NOMO-1 treated with DMSO at 0.1 percent for 48 hours (cell line): ENCODE measurements at regions not wholly inside any gene's neighbourhood (a gene's known extent, or its start where the extent isn't known, plus 50 kb on each side); places are given as distances from the start of the nearest gene placed in this dataset.
"Not testable (repeated sequence)": the region's sequence is repeated elsewhere in the genome, so short reads cannot be mapped to it uniquely, and the experiment has no call there.

Experiments used
- DNase-seq: peaks from one replicate; lab custom pipeline; 2025; ENCODE audit not compliant: unreplicated experiment; lab: John Stamatoyannopoulos, UW

DNA sequence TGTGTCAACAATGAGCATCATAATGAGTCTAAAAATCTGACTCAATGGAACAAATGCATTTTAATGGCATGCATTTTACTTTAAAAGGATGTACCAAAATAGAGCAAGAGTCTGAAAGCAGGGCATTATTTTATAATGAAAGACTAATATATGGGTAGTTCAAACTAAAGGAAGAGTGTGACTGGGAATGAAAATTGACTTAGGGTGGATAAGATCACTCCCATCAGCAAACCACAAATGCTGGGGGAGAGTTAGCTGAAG lies 114.7 kb downstream of the SOX4 start:
- DNase-seq = no peak

DNA sequence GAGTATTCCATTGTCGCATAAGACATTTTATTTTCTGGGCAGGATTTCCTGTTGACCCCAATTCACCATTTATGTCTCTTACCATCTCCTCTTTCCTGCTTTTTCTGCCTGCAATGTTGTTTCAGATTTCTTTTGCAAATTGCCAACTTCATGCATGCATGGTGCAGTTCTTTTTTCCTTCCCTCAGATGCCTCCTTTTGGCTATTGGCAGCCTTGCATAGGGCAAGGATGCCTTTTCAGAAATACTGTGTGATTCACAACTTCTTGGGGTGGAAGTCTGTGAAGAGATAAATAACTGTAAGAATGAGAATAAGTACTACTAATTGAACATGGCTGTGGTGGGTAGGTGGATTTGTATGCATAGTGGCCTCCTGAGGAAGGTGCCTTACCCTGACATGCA lies 116.7 kb downstream of the SOX4 start:
- DNase-seq = no peak

DNA sequence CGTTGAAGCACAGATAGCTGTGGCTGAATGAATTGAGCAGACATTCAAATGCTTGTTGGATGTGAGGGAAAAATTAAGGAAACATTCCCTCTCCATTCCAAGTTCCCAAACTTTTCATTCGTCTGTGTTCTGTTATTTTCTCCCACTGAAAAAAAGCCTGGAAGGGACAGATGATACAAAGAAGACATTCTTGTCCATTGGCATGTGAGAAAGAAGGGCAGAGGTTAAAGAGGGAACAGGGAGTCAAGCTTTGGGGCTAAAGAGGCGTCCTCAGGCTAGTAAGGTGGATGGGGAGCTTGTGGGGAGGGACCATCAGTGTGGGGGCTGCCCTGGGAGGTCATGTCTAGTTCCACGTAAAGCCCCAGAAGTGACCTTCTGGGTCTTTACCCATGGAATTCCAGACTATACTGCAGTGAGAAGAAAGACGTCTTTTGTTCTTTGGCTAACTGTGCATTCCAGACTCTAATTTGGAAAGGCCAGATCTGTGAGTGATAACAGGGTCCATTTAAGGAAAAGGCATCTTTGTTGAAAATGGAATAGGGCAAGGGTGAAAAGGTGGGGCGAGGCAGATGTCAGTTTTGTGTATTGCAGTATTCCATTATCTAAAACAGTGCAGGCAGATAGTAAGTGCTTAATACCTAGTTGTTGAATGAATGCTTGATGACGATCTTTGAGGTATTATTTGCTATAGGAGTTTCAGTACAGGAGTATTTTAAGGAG lies 117.5 kb downstream of the SOX4 start:
- no peak for DNase-seq

DNA sequence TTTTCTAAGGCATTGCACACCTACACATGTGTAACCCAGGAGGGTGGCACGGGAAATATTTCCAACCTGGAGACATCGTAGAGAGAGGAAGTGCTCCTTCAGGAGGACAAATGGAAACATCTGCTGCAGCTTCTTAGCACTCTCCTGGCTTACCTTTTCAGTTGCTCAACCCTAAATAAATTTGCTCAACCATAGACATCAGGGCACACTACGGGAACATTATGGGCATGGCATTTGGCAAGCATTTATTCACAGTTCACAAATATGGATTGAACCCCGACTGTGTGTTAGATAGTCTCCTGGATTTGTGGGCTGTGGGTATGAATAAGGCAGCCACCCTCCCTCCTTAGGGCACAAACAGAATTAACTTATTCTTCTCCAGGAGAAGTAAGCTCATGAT lies 118.7 kb downstream of the SOX4 start:
- no peak for DNase-seq

DNA sequence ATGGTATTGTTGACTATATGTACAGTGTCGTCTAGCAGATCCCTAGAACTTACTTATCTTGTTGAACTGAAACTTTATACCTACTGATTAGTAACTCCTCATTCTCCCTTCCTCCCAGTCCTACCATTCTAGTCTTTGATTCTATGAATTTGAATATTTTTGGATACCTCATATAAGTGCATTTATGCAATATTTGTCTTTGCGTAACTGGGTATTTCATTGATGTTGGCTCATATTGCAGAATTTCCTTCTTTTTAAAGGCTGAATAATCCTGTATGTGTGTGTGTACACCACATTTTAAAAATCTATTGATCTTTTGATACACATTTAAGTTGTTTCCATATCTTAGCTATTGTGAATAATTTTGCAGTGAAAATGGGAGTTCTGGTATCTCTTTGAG lies 119.9 kb downstream of the SOX4 start:
- no peak for DNase-seq

- no peak for DNase-seq
These were observed 121.6 kb downstream of the SOX4 start for GRCh38 chr6:21715180-21715579.

GRCh38 chr6:21722510-21722909 lies 129.0 kb downstream of the SOX4 start:
- no peak for DNase-seq

GRCh38 chr6:21726676-21727075 lies 133.1 kb downstream of the SOX4 start:
- DNase-seq = no peak

DNA sequence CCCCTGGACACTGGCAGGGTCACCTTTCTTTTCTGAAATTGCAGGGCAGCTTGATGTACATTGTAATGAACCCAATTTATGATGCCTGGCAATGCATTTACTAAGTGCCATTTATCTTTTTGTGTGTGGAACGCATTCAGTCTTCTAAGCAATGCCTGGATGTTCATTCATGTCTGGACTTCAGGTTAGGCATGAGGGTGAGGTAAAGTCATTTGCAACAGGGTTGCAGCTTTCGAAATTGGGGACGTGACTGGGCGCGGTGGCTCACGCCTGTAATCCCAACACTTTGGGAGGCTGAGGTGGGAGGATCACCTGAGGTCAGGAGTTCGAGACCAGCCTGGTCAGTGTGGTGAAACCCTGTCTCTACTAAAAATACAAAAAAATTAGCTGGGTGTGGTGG lies 134.6 kb downstream of the SOX4 start:
- no peak for DNase-seq

DNA sequence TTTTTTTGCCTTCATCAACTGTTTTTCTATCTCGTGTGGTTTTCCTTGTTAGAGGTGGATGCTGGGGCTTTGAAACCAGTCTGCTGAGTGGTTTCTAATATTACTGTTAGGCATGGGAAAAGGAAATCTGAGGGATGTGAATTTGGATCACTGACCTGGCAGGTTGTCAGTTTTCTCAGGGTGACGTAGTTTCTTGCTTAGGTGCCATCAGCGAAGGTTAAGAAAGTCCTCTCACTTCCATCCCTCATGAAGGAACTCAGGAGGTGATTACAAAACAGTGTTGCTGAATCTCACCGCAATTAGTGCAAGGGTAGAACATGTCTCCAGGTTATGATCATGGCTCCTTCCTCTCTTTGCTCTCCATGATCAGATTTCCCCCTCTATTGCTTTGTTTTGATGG lies 135.9 kb downstream of the SOX4 start:
- DNase-seq = no peak

- no peak for DNase-seq
These were observed 137.0 kb downstream of the SOX4 start for GRCh38 chr6:21730533-21730932.

GRCh38 chr6:21731411-21732031 lies 138.0 kb downstream of the SOX4 start:
- no peak for DNase-seq

- not testable (repeated sequence) for DNase-seq
These were observed 138.6 kb downstream of the SOX4 start for GRCh38 chr6:21732032-21732730.

DNA sequence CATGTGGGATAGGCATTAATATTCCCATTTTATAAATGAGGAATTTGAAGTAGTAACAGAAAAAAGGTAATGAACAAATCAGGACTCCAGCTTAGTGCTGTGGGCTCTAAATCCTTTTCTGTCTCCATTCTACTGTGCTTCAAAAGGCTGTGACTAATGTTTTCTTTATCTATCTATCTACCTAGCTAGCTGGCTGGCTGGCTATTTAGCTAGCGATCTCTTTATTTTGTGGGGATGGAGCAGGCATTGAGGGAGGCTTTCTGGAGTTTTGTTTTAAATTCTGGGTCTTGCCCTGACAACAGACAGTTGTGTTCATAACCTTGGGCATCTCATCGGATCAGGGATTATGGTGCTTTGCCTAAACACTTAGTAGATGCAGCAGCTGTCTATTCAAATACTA lies 139.2 kb downstream of the SOX4 start:
- no peak for DNase-seq

- no peak for DNase-seq
These were observed 139.8 kb downstream of the SOX4 start for GRCh38 chr6:21733311-21733710.

DNA sequence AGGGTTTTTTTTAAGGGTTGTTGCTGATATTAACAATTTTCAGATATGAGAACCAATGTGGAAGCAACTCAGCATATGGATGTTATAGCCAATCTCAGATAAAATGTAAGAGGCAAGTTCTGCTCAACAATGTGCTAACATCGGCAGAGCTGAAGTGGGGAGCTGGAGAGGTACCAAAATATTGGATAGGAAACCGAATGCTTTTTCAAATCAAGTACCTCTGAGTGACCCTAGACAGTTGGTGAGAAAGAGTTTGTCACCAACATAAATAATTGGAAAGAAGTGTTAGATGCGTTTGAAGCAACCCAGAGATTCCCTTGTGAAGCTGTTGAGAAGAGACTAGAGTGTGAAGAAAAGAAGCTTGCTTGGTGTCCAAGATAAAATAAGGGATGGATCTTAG lies 140.7 kb downstream of the SOX4 start:
- DNase-seq = no peak

- no peak for DNase-seq
These were observed 144.9 kb downstream of the SOX4 start for GRCh38 chr6:21738180-21739094.

GRCh38 chr6:21739241-21739640 lies 145.7 kb downstream of the SOX4 start:
- no peak for DNase-seq

DNA sequence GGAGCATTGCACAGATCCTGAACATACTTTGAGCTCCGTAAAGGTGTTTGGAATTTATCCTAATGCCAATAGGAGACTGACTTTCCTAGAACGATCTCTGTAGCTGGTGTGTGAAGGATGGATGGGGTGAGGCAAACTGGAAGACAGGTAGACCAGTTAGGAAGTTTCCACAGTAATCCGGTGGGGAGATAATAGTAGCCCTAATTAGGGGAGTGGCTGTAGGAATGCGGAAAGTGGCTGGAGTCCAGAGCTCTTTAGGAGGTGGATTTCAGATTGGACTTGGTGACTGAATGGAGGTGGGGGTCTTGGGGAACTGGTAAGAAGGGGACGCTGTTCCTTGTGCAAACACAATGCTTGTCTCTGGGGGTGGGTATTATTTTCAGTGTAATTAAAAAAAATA lies 146.3 kb downstream of the SOX4 start:
- no peak for DNase-seq

GRCh38 chr6:21740376-21741124 lies 147.0 kb downstream of the SOX4 start:
- DNase-seq = no peak
